Coronary artery (tissue), 2 donors: ENCODE measurements at regions not wholly inside any gene's neighbourhood (a gene's known extent, or its start where the extent isn't known, plus 50 kb on each side); places are given as distances from the start of the nearest gene placed in this dataset.

Source experiments
- DNase-seq: peaks from one replicate; pipeline ENCODE4 v3.0.0-alpha.2; 2017; ENCODE audit warnings: low spot score
- H3K27ac ChIP-seq, 2 donors: fragments of 200-600 bp; sonication (generic); one replicate each; pipeline ENCODE4 v1.5.1; 2016 to 2019
- H3K4me3 ChIP-seq: fragments of 200-600 bp; sonication (generic); 2 replicates; pipeline ENCODE4 v1.5.1; 2016; ENCODE audit warnings: mild to moderate bottlenecking, moderate library complexity
- CTCF ChIP-seq: fragments of 200-600 bp; sonication (generic); IDR thresholded peaks from one replicate; pipeline ENCODE4 v1.5.1; 2019; ENCODE audit warnings: antibody characterized with exemption

- no peak for TF ChIP-seq CTCF
- H3K27ac ChIP-seq = no peak overlapping the region
- H3K4me3 ChIP-seq = no peak overlapping the region
- DNase-seq = no peak
Observed at GRCh38 chr14:53460544-53460943, 307.4 kb upstream of the DDHD1 start.

- no peak for DNase-seq
- no peak for TF ChIP-seq CTCF
- Histone ChIP-seq H3K27ac (no peak overlapping the region), H3K4me3 (no peak overlapping the region)
Observed at GRCh38 chr14:53458368-53458814, 305.3 kb upstream of the DDHD1 start.

GRCh38 chr14:53456931-53457330 is 303.8 kb upstream of the DDHD1 start:
- TF ChIP-seq CTCF = no peak
- Histone ChIP-seq H3K4me3 (no peak overlapping the region), H3K27ac (no peak overlapping the region)
- DNase-seq = no peak

- Histone ChIP-seq H3K4me3 (no peak overlapping the region), H3K27ac (no peak overlapping the region)
- DNase-seq = no peak
- no peak for TF ChIP-seq CTCF
Observed at GRCh38 chr14:53452005-53452673, 299.0 kb upstream of the DDHD1 start.

- H3K27ac ChIP-seq = no peak overlapping the region
- DNase-seq = no peak
- no peak for TF ChIP-seq CTCF
- H3K4me3 ChIP-seq = no peak overlapping the region
Observed at GRCh38 chr14:53450871-53451270, 297.7 kb upstream of the DDHD1 start.

GRCh38 chr14:53448682-53449081 is 295.6 kb upstream of the DDHD1 start:
- DNase-seq = no peak
- no peak overlapping the region for H3K27ac ChIP-seq
- TF ChIP-seq CTCF = no peak

GRCh38 chr14:53444677-53445312 is 291.7 kb upstream of the DDHD1 start:
- no peak for TF ChIP-seq CTCF
- H3K4me3 ChIP-seq = no peak overlapping the region
- no peak for DNase-seq
- H3K27ac ChIP-seq = no peak overlapping the region

More at GRCh38 chr14:53448682-53449081, 295.6 kb upstream of the DDHD1 start:
- no peak overlapping the region for H3K4me3 ChIP-seq
